Stimulated activated naive CD8-positive, alpha-beta T cell treated with anti-CD3 and anti-CD28 coated beads, Interleukin-15, amount 100 ng/mL, for 72 hours (primary cell): ENCODE measurements at regions not wholly inside any gene's neighbourhood (a gene's known extent, or its start where the extent isn't known, plus 50 kb on each side); places are given as distances from the start of the nearest gene placed in this dataset.

Source experiments
- ATAC-seq: fragments of 150-1000 bp; cut with Tn5 transposase; 2 replicates; pipeline ENCODE4 v1.10.0; 2021; ENCODE audit warnings: mild to moderate bottlenecking, moderate library complexity
- DNase-seq, 2 donors: peaks; one replicate each; pipeline ENCODE4 v3.0.0; 2021 to 2022
- H3K27ac Mint-ChIP-seq, 2 donors: one replicate each; pipeline ENCODE4 v1.8.0; 2022; ENCODE audit warnings: mild to moderate bottlenecking in 2 of 2, mixed read lengths in 2 of 2, moderate library complexity in 2 of 2
- H3K27me3 Mint-ChIP-seq: one replicate; pipeline ENCODE4 v1.8.0; 2022; ENCODE audit warnings: mixed read lengths
- H3K4me1 Mint-ChIP-seq: one replicate; pipeline ENCODE4 v1.8.0; 2022; ENCODE audit warnings: mild to moderate bottlenecking, mixed read lengths
- H3K4me3 Mint-ChIP-seq, 2 donors: one replicate each; pipeline ENCODE4 v1.8.0; 2022; ENCODE audit warnings: mild to moderate bottlenecking in 2 of 2, mixed read lengths in 2 of 2, moderate library complexity in 1 of 2
- H3K9me3 Mint-ChIP-seq, 2 donors: one replicate each; pipeline ENCODE4 v1.8.0; 2022; ENCODE audit warnings: mixed read lengths in 2 of 2

DNA sequence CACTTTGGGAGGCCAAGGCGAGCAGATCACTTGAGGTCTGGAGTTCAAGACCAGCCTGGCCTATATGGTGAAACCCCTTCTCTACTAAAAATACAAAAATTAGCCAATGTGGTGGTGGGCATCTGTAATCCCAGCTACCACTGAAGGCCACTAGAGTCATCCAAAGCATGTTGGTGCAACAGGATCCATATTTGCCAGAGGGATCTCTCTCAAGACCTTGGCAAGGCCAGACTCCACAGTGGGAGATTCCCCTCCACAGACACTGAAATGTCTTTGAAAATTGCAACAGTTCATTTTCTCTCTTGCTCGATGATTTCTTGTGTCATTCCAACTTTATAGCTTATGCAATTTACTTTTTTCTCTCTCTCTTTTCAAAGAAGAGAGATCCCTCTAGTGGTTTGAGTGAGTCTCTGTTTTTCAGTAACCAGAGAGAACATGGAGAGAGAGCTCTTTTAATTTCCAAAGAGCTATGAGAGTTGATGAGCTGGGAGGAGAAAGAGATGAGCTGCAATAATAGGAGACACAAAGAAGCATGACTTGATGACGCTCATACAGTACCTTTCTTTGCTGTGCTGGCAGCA lies 176.8 kb upstream of the USP25 start:
- H3K27me3 Mint-ChIP-seq: no peaks in the 10 kb centered on the region
- H3K9me3 Mint-ChIP-seq: no peaks in the 10 kb centered on the region
- DNase-seq (no peak), ATAC-seq (no peak)
- H3K27ac Mint-ChIP-seq: peak overlapping the region in 1 of 2 donors; percentile 8
- H3K4me3 Mint-ChIP-seq: no peak overlapping the region
- peaks cover 6% of the 10 kb centered on the region for H3K4me1 Mint-ChIP-seq

DNA sequence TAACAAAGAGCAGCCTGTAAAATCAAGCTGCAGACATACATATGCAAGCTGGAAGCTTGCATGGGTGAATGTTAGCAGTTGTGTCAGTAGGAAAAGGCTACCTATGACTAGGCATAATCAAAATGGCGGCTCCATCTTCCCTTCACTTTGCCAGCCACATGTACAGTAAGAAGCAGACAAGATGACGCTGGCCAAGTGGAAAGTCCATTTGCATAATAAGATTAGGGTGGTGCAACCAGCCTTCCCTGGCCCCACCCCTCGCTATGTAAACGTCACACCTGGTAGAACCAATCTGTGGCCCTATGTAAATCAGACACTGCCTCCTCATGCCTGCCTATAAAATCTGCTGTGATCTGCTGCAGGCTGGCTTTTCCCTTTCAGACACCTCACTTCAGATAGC lies 171.9 kb upstream of the USP25 start:
- no peak for DNase-seq
- ATAC-seq: no peak
- Mint-ChIP-seq H3K4me3 (no peak overlapping the region), H3K27me3 (no peaks in the 10 kb centered on the region), H3K27ac (no peak overlapping the region), H3K4me1 (peaks cover 15% of the 10 kb centered on the region), H3K9me3 (no peaks in the 10 kb centered on the region)

DNA sequence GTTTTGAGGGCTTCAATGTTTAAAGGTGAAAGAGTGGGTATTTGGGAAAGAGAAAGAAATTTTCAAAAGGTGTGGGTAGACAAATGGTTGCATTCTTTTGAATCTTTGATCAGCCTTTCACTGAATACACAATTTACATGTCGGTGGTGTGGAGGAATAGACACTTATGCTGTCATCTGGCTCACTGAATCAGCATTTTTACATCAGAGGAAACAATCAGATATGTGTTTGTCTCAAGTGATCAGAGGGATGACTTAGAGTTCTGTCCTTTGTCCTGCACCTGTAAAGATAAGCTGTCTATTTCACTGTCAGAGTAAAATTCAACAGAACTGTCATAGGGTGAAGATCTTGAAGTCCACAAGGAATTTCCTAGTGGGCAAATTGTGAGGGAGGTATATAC lies 170.9 kb upstream of the USP25 start:
- Mint-ChIP-seq H3K27me3 (no peaks in the 10 kb centered on the region), H3K4me1 (peaks cover 11% of the 10 kb centered on the region)

DNA sequence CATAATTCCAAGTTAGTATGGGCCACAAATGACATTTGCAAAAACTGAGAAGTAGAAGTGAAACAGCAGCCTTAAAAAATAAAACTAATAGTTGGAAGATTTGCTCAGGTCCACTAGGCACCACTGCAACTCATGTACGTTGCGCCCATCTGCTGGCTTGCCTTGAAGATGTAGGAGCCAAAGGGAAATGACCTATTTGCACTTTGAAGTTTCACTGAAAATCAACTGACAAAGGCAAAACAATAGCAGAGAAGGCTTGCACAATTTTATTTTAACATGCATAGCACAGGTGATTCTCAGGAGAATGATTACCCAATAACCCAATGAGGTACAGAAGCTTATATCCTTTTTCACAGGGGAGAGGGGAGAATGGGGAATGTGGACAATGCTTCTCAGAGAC lies 170.1 kb upstream of the USP25 start:
- H3K27ac Mint-ChIP-seq: no peak overlapping the region
- H3K9me3 Mint-ChIP-seq: no peaks in the 10 kb centered on the region
- no peak overlapping the region for H3K4me3 Mint-ChIP-seq
- ATAC-seq (no peak), DNase-seq (no peak)
- H3K4me1 Mint-ChIP-seq: peaks cover 11% of the 10 kb centered on the region
- no peaks in the 10 kb centered on the region for H3K27me3 Mint-ChIP-seq

More for the DNA sequence above, 170.9 kb upstream of the USP25 start:
- ATAC-seq: no peak
- H3K27ac Mint-ChIP-seq: no peak overlapping the region
- no peak overlapping the region for H3K4me3 Mint-ChIP-seq
- no peaks in the 10 kb centered on the region for H3K9me3 Mint-ChIP-seq
- no peak for DNase-seq

DNA sequence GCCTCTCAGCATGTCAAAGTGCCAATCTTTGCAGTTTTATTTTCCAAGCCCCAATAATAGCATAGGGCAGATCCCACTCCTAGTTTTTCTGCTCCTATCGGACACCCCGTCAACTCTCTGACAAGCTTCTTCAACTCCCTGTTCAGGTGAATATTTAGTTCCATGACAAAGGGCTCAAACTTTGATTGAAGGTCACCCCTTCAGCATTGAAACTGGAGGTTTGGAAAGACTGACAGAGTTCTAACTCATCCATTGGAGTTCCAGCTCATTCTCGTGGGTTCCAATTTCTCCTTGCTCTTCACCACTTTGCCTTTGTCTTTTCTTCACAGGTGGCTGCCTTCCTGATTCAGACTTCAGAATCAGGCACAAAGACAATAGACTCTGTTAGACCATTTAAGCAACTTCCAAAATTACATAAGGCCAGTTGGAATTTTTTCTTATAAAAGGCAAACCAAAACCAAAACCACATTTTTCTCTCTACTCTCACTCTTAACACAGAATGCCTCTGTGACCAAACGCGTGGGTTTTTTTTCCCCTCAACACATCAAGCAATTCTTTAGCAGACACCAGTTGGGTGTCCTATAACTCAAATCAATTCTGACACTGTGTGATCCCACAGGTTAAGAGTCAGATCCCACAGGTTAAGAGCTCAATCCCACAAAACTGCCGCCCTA lies 169.3 kb upstream of the USP25 start:
- no peaks in the 10 kb centered on the region for H3K27me3 Mint-ChIP-seq
- DNase-seq (peak in 1 of 2 donors; percentile 12), ATAC-seq (peak; percentile 60)
- H3K4me3 Mint-ChIP-seq: no peak overlapping the region
- no peak overlapping the region for H3K27ac Mint-ChIP-seq
- peaks cover 11% of the 10 kb centered on the region for H3K4me1 Mint-ChIP-seq
- H3K9me3 Mint-ChIP-seq: no peaks in the 10 kb centered on the region

DNA sequence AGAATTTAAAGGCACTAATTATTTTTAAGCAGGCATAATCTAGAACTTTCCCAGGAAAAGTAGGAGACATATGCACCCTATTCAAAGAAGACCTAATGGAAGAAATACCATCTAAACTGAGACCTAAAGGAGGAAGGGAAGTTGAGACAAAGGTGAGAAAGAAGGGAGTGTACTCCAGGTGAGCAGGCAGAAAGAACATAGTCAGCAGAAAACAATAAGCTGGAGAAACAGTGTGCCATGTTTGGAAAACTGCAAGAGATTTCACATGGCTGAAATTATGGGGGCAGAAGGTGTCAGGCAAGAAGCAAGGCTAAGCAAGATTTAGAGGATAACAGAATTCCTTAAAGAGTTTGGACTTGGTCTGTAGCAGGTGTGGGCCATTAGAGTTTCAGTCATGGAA lies 167.0 kb upstream of the USP25 start:
- ATAC-seq (no peak), DNase-seq (no peak)
- Mint-ChIP-seq H3K4me1 (peaks cover 11% of the 10 kb centered on the region), H3K9me3 (no peaks in the 10 kb centered on the region), H3K27ac (no peak overlapping the region), H3K27me3 (peaks cover 6% of the 10 kb centered on the region), H3K4me3 (no peak overlapping the region)

DNA sequence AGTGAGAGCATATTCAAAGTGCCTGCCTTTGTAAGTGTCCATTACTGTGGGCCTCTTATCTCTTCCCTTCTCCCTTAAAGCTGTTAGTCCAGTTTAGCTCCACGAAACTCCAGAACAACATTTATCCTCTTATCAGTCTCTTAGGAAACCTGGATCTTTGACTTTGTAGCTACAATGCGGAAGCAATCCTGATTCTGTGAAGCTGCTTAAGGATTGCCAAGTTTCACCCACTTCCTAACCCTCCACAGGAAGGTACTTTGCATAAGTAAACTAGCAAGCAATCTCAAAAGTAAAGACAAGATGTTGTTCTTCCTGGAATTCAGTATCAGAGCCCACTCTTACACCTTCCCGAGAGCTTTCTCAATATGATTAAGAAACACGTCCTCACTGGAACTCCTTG lies 164.9 kb upstream of the USP25 start:
- H3K4me1 Mint-ChIP-seq: peaks cover 11% of the 10 kb centered on the region
- H3K27ac Mint-ChIP-seq: no peak overlapping the region
- ATAC-seq (no peak), DNase-seq (no peak)
- H3K27me3 Mint-ChIP-seq: peaks cover 25% of the 10 kb centered on the region
- H3K4me3 Mint-ChIP-seq: no peak overlapping the region
- no peaks in the 10 kb centered on the region for H3K9me3 Mint-ChIP-seq

DNA sequence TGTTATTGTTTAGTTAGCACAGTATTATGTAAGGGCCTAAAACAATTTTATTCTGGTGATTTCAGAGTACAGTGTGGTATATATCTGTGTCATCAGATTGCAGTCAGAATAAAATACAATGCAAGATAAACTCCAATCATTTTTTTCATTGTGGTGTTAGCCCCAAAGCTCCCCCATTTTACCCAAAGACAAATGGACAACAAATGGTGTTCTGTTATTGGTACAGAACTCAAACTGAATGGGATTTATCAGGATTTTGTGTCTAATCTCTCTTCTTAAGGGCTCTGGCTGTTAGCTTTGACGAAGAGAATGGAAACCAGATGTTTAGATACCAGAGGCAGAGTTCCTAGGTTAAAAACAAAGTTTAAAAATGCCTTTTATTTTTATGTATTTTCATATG lies 163.1 kb upstream of the USP25 start:
- H3K4me3 Mint-ChIP-seq: no peak overlapping the region
- H3K27me3 Mint-ChIP-seq: peaks cover 28% of the 10 kb centered on the region
- H3K9me3 Mint-ChIP-seq: no peaks in the 10 kb centered on the region
- no peak overlapping the region for H3K27ac Mint-ChIP-seq
- ATAC-seq (no peak), DNase-seq (no peak)
- H3K4me1 Mint-ChIP-seq: no peaks in the 10 kb centered on the region

DNA sequence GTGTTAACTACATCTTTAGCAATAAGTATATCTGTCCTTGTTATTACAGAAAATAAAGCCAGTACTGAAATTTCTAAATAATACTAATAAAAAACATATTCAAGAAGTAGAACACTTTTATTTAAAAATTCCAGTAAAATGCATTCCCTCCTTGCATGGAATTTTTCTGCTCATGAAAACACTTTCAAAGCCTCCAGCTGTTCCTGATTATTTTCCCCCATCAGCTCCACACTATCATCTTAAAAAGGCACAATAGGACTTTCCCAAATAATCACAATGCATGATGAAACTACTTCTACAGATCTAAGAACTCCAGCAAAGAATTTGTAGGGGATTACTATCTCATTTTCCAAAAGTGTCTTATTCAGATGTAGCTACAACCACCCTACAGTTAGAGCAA lies 162.6 kb upstream of the USP25 start:
- Mint-ChIP-seq H3K27ac (no peak overlapping the region), H3K4me3 (no peak overlapping the region), H3K9me3 (no peaks in the 10 kb centered on the region), H3K4me1 (no peaks in the 10 kb centered on the region), H3K27me3 (peaks cover 28% of the 10 kb centered on the region)
- no peak for ATAC-seq
- no peak for DNase-seq

DNA sequence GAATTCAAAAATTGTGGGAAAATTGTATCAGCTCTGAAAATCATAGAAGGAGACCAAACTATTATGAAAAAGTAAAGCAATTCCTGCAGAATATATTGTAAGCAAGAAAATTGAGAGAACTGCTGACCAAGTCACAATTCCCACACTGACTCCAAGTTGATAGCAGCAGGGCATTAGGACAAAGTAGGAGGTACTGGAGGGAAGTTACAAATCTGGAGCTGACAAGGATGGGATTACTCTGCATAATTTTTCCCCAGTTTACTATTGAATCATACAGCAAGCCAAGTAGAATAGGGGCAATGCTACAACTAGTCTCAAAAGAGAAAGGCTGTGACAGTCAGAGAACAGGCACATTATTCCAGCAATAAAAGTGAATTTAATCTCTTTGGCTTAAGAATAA lies 161.3 kb upstream of the USP25 start:
- peaks cover 28% of the 10 kb centered on the region for H3K27me3 Mint-ChIP-seq
- H3K27ac Mint-ChIP-seq: no peak overlapping the region
- no peak overlapping the region for H3K4me3 Mint-ChIP-seq
- no peaks in the 10 kb centered on the region for H3K9me3 Mint-ChIP-seq
- no peak for DNase-seq
- ATAC-seq: no peak
- no peaks in the 10 kb centered on the region for H3K4me1 Mint-ChIP-seq

DNA sequence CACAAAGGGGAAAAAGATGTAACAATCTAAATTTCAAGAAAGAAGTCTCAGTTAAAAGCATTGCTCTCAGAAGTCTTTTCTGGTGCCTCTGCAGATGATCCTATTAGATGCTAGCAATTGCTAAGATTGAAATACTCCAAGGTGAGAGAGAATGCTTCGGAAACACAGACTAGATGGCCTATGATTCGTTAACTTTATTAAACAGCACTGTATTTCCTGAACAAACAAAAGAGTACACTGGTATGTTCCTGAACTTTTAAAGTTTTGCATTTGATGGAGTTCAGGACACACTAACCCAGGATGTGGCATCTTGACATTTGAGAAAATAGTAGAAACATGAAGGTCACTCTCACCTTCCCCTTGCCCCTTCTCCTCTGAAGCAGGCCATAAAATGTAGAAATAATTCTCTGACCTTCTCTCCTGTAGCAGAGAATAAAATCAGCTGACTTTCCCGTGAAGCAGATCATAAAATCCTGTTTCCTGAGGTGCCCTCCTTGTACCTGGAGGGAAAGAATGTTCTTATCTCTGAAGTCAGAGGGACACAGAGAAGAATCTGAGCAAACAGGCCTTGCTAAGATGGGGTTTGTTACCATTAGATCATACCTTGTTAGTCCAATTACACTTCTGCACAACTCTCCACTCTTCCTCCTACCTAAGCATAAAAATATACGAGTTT lies 142.9 kb upstream of the USP25 start:
- no peaks in the 10 kb centered on the region for H3K4me1 Mint-ChIP-seq

DNA sequence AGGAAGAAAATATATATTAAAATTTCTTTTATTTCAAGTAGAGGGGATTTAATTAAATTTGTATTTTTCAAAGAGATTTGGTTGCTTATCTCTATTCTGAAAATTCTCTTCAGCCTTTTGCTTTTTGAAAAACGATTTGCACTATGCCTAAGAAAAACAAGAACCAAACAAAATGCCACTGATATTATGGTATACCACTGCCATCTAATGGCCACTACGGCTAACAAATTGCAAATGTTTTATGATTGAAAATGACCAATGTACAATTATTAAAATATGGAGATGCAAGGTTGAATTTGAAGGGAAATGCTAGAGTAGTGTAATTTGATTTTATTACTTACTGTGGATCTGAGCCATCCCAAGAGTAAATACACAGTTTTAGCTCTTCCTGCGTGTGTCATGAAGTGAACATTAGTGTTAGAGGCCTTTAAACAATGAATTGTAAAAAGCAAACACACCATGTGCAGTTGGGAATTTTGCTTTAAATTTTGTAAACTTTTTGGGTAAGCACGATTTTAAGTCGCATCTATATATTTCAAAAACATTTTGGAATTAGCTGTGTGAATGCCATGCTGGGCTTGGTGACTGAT lies 137.4 kb upstream of the USP25 start:
- Mint-ChIP-seq H3K27me3 (peaks cover 11% of the 10 kb centered on the region), H3K27ac (no peak overlapping the region), H3K4me3 (no peak overlapping the region), H3K9me3 (no peaks in the 10 kb centered on the region), H3K4me1 (no peaks in the 10 kb centered on the region)
- peak in 1 of 2 donors; percentile 4 for DNase-seq
- ATAC-seq: no peak

More for the DNA sequence above, 142.9 kb upstream of the USP25 start:
- no peak overlapping the region for H3K27ac Mint-ChIP-seq
- H3K4me3 Mint-ChIP-seq: no peak overlapping the region
- no peak for DNase-seq
- H3K27me3 Mint-ChIP-seq: no peaks in the 10 kb centered on the region
- ATAC-seq: no peak
- peaks cover 0 to 4% of the 10 kb centered on the region in 2 donors for H3K9me3 Mint-ChIP-seq

DNA sequence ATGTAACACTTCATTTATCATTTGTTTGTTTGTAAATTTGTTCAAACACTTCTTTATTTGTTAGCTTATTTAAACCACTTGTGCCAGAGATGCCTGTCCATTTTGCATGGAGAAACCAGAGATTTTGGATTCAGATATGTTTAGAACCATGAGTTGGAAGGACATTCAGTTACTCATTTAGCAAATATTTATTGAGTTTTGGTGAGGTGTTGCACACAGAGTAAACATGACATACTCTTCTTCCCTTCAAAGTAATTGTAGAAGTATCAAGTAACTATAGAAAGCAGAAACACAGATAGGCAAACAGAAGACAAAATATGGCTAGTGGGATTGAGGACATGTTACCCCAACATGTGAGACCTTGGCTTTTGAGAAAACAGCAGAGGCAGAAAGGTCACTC lies 136.8 kb upstream of the USP25 start:
- Mint-ChIP-seq H3K9me3 (no peaks in the 10 kb centered on the region), H3K4me1 (no peaks in the 10 kb centered on the region), H3K4me3 (no peak overlapping the region), H3K27ac (no peak overlapping the region), H3K27me3 (peaks cover 11% of the 10 kb centered on the region)
- ATAC-seq (no peak), DNase-seq (no peak)

DNA sequence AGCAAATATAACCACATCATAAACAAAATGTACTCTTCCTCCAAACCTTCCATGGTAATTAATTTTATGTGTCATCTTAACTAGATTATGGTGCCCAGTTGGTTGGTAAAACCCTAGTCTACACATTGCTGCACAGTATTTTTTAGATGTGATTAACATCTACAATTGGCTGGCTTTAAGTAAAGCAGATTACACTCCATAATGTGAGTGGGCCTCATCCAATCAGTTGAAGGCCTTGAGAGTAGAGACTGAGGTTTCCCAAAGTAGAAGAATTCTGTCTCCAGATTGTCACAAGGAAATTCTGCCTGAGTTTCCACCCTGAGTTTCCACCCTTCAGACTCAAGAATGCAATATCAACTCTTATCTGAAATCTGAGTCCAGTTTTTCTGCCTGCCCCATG lies 128.4 kb upstream of the USP25 start:
- Mint-ChIP-seq H3K27me3 (no peaks in the 10 kb centered on the region), H3K4me3 (no peak overlapping the region)
- ATAC-seq: no peak

DNA sequence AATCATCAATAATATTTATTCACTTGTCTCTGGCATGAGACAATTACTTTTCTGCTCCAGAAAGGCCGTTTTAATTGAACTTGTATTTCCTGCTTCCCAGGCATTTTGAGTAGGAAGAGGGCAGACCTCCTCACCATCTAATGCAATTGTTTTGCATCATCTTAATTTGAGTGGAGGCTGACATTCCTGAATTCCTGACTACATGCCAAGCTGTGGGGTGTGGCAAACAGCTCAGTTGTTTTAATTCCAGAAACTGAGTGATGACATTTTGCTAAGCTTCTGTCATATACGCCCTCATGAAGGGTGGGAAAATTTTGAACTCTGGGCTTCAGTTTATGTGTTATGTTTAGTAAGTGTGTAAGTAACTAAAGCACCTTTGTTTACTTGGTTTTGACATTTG lies 125.4 kb upstream of the USP25 start:
- no peaks in the 10 kb centered on the region for H3K9me3 Mint-ChIP-seq
- no peaks in the 10 kb centered on the region for H3K27me3 Mint-ChIP-seq
- H3K27ac Mint-ChIP-seq: no peak overlapping the region
- DNase-seq (no peak), ATAC-seq (no peak)
- no peak overlapping the region for H3K4me3 Mint-ChIP-seq
- no peaks in the 10 kb centered on the region for H3K4me1 Mint-ChIP-seq

More for the DNA sequence above, 128.4 kb upstream of the USP25 start:
- H3K27ac Mint-ChIP-seq: no peak overlapping the region
- no peak for DNase-seq
- no peaks in the 10 kb centered on the region for H3K4me1 Mint-ChIP-seq
- no peaks in the 10 kb centered on the region for H3K9me3 Mint-ChIP-seq

DNA sequence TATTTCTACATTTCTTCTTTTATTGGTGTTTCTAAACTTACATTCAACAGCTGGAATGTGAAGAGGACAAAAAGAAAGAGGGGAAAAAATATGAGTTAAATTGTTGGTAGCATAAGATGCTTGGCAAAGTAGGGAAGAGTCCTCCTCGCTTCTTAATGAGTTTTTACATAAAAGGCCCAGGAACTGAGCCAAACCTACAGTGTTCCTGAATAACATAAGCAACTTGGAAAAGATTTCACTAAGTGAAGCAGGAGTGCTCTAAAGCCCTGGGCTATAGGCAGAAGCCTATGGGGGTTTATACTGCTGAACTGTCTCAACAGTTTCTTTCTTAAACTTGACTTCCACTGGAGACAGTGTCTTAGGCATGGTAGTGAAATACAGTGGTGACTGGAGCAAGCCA lies 115.0 kb upstream of the USP25 start:
- no peak for ATAC-seq
- H3K27ac Mint-ChIP-seq: no peak overlapping the region

More for the DNA sequence above, 115.0 kb upstream of the USP25 start:
- Mint-ChIP-seq H3K4me3 (no peak overlapping the region), H3K9me3 (no peaks in the 10 kb centered on the region), H3K4me1 (no peaks in the 10 kb centered on the region), H3K27me3 (no peaks in the 10 kb centered on the region)
- DNase-seq: no peak
